Mammary epithelial cell (primary cell): ENCODE measurements at regions not wholly inside any gene's neighbourhood (a gene's known extent, or its start where the extent isn't known, plus 50 kb on each side); places are given as distances from the start of the nearest gene placed in this dataset.

Experiments used
- EZH2 ChIP-seq: IDR thresholded peaks from 2 replicates; pipeline ENCODE4 v1.6.1; 2012; ENCODE audit warnings: low read length, inconsistent platforms, borderline replicate concordance
- TF ChIP-seq, protein P1 (sequence below), 2 donors: IDR thresholded peaks in 1 of 2; conservative IDR thresholded peaks in 1 of 2; 2 replicates each; pipeline ENCODE4 v1.5.1; 2011 to 2012; ENCODE audit warnings: inconsistent platforms in 2 of 2, low read length in 2 of 2, mild to moderate bottlenecking in 2 of 2, control low read depth in 1 of 2, low read depth in 1 of 2; ENCODE audit not compliant: insufficient read depth in 1 of 2; ENCODE audit errors: extremely low read depth in 1 of 2

DNA sequence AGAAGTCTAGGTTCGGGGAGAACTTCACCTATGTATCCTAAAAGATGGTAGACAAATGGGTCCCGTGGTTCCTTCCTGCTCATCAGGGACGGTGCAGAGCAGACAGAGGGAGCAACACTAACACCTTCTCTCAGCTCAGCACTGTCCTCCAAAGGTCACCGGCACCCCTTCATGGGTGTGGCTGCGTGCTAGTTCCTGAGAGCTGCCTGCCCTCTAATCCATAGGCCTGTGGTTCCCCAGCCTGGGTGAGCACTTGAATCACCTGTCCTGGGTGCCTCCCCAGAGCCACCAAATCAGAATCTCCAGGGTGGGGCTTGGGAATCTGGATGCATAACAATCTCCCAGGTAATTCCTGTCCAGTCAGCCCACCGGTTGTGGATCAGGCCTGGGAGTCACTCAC, 113.9 kb upstream of the TMEM45B start:
- no peak for TF ChIP-seq EZH2
- TF ChIP-seq, protein P1, sequence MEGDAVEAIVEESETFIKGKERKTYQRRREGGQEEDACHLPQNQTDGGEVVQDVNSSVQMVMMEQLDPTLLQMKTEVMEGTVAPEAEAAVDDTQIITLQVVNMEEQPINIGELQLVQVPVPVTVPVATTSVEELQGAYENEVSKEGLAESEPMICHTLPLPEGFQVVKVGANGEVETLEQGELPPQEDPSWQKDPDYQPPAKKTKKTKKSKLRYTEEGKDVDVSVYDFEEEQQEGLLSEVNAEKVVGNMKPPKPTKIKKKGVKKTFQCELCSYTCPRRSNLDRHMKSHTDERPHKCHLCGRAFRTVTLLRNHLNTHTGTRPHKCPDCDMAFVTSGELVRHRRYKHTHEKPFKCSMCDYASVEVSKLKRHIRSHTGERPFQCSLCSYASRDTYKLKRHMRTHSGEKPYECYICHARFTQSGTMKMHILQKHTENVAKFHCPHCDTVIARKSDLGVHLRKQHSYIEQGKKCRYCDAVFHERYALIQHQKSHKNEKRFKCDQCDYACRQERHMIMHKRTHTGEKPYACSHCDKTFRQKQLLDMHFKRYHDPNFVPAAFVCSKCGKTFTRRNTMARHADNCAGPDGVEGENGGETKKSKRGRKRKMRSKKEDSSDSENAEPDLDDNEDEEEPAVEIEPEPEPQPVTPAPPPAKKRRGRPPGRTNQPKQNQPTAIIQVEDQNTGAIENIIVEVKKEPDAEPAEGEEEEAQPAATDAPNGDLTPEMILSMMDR (conservative IDR thresholded peaks at IDR 0.05 in 1 of 2, IDR thresholded peaks at IDR 0.05 in 1 of 2; ENCODE audit: extremely low read depth in 1 of 2, insufficient read depth in 1 of 2, low read depth in 1 of 2, low read length in 2 of 2) = no peak
